ENCODE measurements at regions not wholly inside any gene's neighbourhood (a gene's known extent, or its start where the extent isn't known, plus 50 kb on each side); places are given as distances from the start of the nearest gene placed in this dataset.

DNA sequence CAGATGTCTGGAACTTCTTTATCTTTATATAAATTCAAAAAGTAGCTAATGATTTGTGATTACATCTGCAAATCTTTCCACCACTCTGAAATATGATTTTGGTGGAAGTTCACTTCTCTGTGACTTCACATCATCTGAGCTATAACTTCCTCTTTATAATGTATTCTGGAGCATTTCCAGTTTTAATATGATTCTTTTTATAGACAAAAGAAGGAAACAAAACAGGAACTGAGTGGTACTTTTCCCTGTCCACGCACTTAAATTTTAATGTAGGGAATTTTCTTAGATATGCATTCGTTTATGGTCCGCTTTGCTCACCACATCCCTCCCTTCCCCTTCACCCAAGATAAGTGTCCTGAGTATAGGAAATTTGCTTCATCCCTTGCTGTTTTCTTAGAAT lies 333.5 kb downstream of the CHSY3 start:
- Histone ChIP-seq H3K56ac (replicated peaks; ENCODE audit: insufficient read length, low read depth, low read length) (no peak overlapping the region), H4K8ac (ENCODE audit: extremely low read depth, insufficient read depth, low read length) (no peak overlapping the region), H2BK12ac (ENCODE audit: low read depth, low read length) (no peak overlapping the region), H4K91ac (replicated peaks; ENCODE audit: insufficient read length, low read length) (no peak overlapping the region), H3K14ac (ENCODE audit: insufficient read length) (no peak overlapping the region), H3K9me3 (ENCODE audit: insufficient read depth in 2 of 2, low read depth in 1 of 2, low read length in 1 of 2) (0 out of 4 replicates have a peak, but pooled peaks cover 0 to 3% of the 10 kb centered on the region in 2 experiments), H3K4me1 (replicated peaks in 1 of 4; ENCODE audit: control insufficient read depth in 3 of 4, insufficient read depth in 4 of 4, low read length in 3 of 4) (no peaks in the 10 kb centered on the region), H2BK5ac (ENCODE audit: low read depth, low read length) (no peak overlapping the region), H3K36me3 (ENCODE audit: control insufficient read depth in 2 of 4, insufficient read depth in 4 of 4, low read length in 3 of 4) (no peaks in the 10 kb centered on the region), H3K27ac (ENCODE audit: low read depth, low read length) (no peak overlapping the region), H3K23me2 (ENCODE audit: low read depth, low read length) (no peaks in the 10 kb centered on the region), H2AFZ (ENCODE audit: low read length) (no peak overlapping the region), H2AK5ac (ENCODE audit: low read depth, low read length) (no peak overlapping the region), H3K9ac (replicated peaks in 1 of 4; ENCODE audit: extremely low read depth in 1 of 4, low read depth in 3 of 4, low read length in 3 of 4) (no peak overlapping the region), H3K4me2 (ENCODE audit: insufficient read depth in 1 of 2, low read depth in 2 of 2, low read length in 2 of 2) (no peak overlapping the region), H3K79me2 (ENCODE audit: control insufficient read depth in 1 of 2, insufficient read depth in 2 of 2, low read length in 2 of 2) (no peaks in the 10 kb centered on the region), H3K23ac (ENCODE audit: insufficient read length) (no peak overlapping the region), H2BK120ac (replicated peaks; ENCODE audit: low read depth, low read length) (no peak overlapping the region), H4K20me1 (replicated peaks in 1 of 2; ENCODE audit: control insufficient read depth in 1 of 2, insufficient read depth in 2 of 2, low read length in 2 of 2) (no peaks in the 10 kb centered on the region), H2BK20ac (ENCODE audit: low read length) (no peak overlapping the region), H3K18ac (ENCODE audit: extremely low read depth, low read length) (no peak overlapping the region), H3K79me1 (ENCODE audit: low read depth, low read length) (no peaks in the 10 kb centered on the region), H3K27me3 (replicated peaks in 1 of 4; ENCODE audit: control insufficient read depth in 3 of 4, extremely low read depth in 1 of 4, insufficient read depth in 3 of 4, low read length in 3 of 4) (no peaks in the 10 kb centered on the region), H2BK15ac (ENCODE audit: low read length) (no peak overlapping the region), H3K4me3 (ENCODE audit: extremely low read depth in 1 of 4, insufficient read depth in 2 of 4, low read depth in 3 of 4, low read length in 4 of 4) (no peak overlapping the region), H3K4ac (replicated peaks; ENCODE audit: insufficient read length, low read depth, low read length) (no peak overlapping the region), H4K5ac (ENCODE audit: insufficient read length, low read depth, low read length) (no peak overlapping the region)
- DNase-seq (ENCODE audit: low read depth in 1 of 2, low spot score in 2 of 2) (no peak), FAIRE-seq (no peak)
- TF ChIP-seq SP1 (IDR thresholded peaks at IDR 0.05; ENCODE audit: low read depth, low read length) (no peak), POLR2AphosphoS5 (IDR thresholded peaks at IDR 0.05; ENCODE audit: low read depth, low read length) (no peak), SAP30 (IDR thresholded peaks at IDR 0.05; ENCODE audit: insufficient read depth, insufficient replicate concordance, low read length) (no peak), CBX5 (IDR thresholded peaks at IDR 0.05; ENCODE audit: low read depth, low read length) (no peak), KDM1A (IDR thresholded peaks at IDR 0.05; ENCODE audit: borderline replicate concordance, low read length) (no peak), GTF2F1 (IDR thresholded peaks at IDR 0.05; ENCODE audit: borderline replicate concordance, low read depth, low read length) (no peak), SP2 (IDR thresholded peaks at IDR 0.05; ENCODE audit: low read length) (no peak), SUZ12 (IDR thresholded peaks at IDR 0.05; ENCODE audit: low read length) (no peak), CEBPB (IDR thresholded peaks at IDR 0.05; ENCODE audit: low read depth, low read length) (no peak)
- TF ChIP-seq, protein P1, sequence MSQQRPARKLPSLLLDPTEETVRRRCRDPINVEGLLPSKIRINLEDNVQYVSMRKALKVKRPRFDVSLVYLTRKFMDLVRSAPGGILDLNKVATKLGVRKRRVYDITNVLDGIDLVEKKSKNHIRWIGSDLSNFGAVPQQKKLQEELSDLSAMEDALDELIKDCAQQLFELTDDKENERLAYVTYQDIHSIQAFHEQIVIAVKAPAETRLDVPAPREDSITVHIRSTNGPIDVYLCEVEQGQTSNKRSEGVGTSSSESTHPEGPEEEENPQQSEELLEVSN (IDR thresholded peaks at IDR 0.05) = no peak
- TF ChIP-seq, protein P2, sequence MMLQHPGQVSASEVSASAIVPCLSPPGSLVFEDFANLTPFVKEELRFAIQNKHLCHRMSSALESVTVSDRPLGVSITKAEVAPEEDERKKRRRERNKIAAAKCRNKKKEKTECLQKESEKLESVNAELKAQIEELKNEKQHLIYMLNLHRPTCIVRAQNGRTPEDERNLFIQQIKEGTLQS (IDR thresholded peaks at IDR 0.05; ENCODE audit: insufficient read depth, low read depth, low read length) = no peak
- ChIA-PET CTCF (ENCODE audit: partially characterized antibody) (no interaction called here), POLR2A (ENCODE audit: partially characterized antibody) (no interaction called here)
- WGBS, 2 experiments (ENCODE audit: extremely low coverage in 1 of 2, insufficient coverage in 1 of 2, insufficient read length in 1 of 2, insufficient replicate concordance in 2 of 2, low coverage in 1 of 2, low lambda C conversion rate in 2 of 2, missing lambda C conversion rate in 1 of 2) = 92% methylated on average over 3 of the region's 3 CpGs; no CpG with 5 or more reads in 1 of the 2 experiments

Measured in H1 (cell line).